ENCODE measurements at regions not wholly inside any gene's neighbourhood (a gene's known extent, or its start where the extent isn't known, plus 50 kb on each side); places are given as distances from the start of the nearest gene placed in this dataset.
"Not testable (repeated sequence)": the region's sequence is repeated elsewhere in the genome, so short reads cannot be mapped to it uniquely, and the experiment has no call there.

- not testable (repeated sequence) for TF ChIP-seq CTCF (IDR thresholded peaks at IDR 0.05; ENCODE audit: low read length); EZH2 (IDR thresholded peaks at IDR 0.05; ENCODE audit: borderline replicate concordance, low read length)
Measured at GRCh38 chr13:105837295-105837694, 698.2 kb downstream of the EFNB2 start.
